ENCODE measurements at regions not wholly inside any gene's neighbourhood (a gene's known extent, or its start where the extent isn't known, plus 50 kb on each side); places are given as distances from the start of the nearest gene placed in this dataset.

GRCh38 chr9:106575823-106576222, 287.1 kb upstream of the ZNF462 start:
- DNase-seq: no peak

DNA sequence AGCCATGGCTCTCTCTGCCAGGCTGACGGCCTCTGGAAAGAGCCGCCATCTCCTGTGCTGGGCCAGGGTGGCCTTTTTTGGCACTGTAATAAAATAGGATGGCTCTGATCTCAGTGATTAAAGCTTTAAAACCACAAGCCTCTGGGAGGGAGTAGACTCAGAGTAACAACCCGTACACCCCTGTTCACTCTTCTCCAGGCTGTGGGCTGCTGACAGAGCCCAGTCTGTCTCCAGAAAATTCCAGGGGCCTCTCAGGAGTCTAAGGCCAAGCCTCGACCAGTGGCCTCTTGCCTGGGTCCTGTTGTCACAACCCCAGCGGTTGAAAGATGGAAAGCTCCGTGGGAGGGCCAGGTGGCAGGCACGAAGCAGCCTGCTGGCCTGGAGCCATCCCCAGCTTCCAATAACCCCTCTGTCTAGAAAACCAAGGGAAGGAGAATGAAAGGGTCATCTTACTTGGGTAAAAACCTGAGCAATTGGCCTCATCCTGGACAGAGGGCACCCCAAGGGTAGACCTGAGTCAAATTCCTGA, 286.7 kb upstream of the ZNF462 start:
- DNase-seq: no peak

GRCh38 chr9:106577121-106577520, 285.8 kb upstream of the ZNF462 start:
- DNase-seq: no peak

- no peak for DNase-seq
Observed at GRCh38 chr9:106580546-106580945, 282.4 kb upstream of the ZNF462 start.

DNA sequence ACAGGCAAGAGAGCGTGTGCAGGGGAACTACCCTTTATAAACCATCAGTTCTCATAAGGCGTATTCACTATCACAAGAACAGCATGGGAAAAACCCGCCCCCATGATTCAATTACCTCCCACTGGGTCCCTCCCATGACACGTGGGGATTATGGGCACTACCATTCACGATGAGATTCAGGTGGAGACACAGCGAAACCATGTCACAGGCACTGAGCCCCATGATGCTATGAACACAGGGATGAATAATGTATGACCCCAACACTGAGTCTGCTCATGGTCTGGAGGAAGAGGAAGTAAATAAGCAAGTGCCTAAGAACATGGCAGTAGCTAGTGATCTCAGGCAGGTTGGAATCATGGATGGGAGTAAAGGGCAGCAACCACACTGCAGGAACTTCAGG, 281.0 kb upstream of the ZNF462 start:
- DNase-seq: no peak

DNA sequence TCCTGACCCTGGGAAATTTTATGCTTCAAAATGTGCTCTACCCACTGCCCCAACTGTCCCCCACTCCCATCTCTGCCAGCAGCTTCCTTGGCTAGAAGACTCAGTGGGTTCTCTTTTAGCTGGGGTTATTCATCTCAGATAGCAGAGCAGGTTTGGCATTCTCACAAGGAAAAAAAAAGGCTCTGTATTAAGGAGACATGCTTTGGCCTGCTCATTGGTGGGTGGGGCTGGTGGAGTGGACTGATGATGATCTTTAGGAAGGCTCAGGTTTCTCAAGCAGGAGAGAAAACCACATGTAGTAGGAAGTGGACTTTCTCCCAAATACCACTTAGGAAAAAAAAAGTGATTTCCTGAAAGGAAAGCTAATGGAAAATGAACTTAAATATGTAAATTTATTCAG, 279.2 kb upstream of the ZNF462 start:
- DNase-seq: no peak

DNA sequence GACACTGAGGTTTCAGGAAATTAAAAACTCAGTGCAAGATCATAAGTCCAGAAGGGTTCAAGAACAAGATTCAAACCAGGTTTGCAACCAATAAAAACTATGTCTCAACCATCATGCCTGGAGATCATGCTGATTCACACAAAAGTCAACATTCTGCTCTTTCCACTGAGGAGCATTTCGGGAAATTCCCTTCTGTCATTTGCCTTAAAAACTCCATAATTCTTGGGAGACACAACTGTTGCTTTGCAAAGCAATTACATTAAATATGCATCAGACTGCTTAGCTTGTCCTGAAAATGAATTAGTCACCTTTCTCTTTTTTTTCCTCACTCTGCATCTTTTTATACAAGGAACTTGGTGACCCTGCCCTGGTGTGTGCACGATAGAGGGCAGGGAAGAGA, 275.9 kb upstream of the ZNF462 start:
- no peak for DNase-seq

DNA sequence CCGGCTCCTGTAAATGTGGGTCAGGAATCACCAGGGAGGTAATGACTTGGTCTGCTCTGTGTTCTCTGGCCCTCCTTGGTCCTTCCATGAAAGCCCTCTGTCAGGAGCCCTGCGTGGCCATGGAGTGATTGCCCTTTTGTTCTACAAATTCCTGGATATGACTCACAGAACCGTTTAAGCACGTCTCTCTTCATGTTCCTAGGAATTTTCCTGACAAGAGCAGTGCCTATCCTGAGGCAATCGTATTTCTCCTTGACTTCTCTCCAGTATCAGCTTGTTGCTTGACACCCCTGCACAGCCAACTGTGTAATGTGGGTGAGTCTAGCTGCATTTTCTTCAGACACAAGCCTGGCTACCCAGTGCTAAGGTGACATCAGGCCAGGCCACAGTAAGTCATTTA, 274.3 kb upstream of the ZNF462 start:
- DNase-seq: no peak

GRCh38 chr9:106590759-106591505, 272.0 kb upstream of the ZNF462 start:
- DNase-seq: no peak

DNA sequence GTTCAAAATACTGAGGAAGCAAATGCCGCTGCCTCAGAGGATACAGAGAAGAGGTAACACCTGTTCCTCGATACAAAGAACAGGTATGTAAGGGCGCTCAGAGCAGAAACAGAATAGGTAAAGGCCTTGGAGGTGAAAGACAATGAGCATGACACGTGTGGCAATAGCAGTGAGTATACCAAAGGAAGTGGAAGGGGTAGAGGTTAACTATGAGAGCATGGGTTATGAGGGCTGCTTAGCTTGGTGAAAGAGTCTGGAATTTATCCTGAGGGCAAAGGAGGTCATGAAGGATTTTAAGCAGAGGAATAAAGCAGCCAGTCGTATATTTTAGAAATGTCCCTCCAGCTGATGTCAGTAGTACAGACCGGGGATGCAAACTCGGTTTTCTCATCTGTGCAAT, 269.8 kb upstream of the ZNF462 start:
- no peak for DNase-seq

- no peak for DNase-seq
Observed at GRCh38 chr9:106596984-106597383, 266.0 kb upstream of the ZNF462 start.

GRCh38 chr9:106600955-106601560, 261.9 kb upstream of the ZNF462 start:
- DNase-seq: no peak

DNA sequence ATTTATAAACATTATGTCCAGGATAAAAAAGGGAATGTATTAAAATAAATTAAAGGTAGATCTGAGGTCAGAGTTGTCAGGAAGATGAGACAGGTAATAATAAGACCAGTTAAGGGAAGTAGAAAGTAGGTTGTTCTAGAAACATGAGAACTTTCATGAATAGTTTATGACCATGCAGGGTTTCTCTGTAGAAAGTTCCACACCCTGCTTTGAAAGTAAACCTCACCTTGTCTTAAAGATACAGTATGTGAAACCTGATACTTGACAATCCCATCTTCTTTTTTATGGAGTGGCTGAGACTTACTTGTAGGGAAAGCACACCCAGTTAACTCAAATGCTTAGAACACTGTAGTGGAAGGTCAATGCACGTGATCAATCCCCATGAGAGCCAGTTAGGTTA, 260.6 kb upstream of the ZNF462 start:
- no peak for DNase-seq

GRCh38 chr9:106613250-106613737, 249.7 kb upstream of the ZNF462 start:
- DNase-seq: no peak

DNA sequence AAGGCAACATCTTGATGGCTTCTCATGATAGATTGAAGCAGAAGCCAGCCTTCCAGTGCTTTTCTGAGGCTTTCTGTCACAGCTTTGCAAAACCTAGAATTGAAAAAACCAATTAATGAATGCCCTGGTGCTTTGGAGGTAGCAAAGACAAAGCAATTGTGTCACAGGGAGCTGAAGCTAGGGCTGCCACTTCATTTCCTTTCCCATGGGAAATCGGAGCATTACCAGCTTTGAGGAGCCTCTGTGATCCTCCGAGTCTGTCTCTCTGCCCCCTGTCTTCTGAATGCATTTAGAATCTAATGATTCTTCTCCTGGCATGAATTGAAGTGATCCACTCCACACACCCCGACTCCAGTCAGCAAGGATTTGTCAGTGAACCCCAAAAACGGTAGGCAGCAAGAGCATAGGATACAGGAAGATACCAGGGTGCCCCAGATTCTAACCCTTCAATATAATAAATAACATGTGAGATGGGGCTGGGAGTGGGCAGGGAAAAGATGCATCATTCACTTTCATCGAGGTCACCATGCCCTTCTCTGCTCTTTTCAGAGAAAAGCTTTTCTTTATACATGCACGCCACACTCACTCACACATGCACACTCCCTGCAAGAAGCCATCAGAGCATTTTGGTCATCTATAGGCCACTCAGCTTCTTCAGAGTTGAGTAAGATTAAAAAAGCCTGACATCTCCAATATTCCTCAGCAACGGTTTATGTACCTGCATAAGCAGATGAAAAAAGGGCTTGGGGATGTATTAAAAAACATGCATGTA, 247.7 kb upstream of the ZNF462 start:
- no peak for DNase-seq

GRCh38 chr9:106616026-106616425, 246.9 kb upstream of the ZNF462 start:
- DNase-seq: no peak

DNA sequence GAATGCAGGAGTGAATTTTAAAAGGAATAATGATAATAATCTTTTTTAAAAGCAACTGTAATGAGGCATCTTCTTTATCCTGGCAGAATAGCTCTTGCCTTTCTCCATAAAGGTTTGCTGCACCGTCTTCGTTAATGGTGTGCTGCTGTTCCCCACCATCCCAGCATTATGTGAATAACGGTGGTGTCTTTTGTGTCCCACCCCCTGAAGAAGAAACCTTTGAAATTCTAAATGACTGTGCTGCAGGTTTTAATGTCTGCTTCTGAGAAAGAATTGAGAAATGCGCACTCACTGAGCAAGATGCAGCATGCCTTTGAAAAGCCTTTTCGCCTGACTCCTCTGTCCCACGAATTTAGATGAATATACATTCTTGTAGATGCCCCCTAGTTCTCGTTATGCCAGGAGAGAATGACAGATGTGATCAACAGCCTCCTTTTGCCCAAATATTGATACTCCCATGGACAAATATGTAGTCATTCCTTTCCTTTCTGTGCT, 246.1 kb upstream of the ZNF462 start:
- no peak for DNase-seq

DNA sequence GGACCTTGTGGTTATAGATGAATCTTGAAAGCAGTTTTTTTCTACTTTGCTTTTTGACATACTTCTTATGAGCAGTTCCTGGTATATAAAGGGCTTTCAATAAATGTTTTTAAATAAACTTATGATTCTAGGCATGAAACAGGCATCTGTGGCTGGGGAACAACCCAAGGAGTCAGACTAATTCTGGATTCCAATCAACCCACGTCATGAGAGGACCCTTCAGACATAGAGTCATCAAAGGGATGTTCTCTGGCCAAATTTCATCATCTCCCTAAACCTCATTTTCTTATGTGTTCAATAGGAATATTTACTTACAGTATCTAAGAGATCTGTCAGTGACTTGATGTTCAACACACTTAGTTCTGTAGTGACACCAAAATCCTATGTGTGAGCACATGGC, 243.8 kb upstream of the ZNF462 start:
- DNase-seq: no peak

- no peak for DNase-seq
Observed at GRCh38 chr9:106620081-106620480, 242.9 kb upstream of the ZNF462 start.

- DNase-seq: no peak
Observed at GRCh38 chr9:106620866-106621265, 242.1 kb upstream of the ZNF462 start.

DNA sequence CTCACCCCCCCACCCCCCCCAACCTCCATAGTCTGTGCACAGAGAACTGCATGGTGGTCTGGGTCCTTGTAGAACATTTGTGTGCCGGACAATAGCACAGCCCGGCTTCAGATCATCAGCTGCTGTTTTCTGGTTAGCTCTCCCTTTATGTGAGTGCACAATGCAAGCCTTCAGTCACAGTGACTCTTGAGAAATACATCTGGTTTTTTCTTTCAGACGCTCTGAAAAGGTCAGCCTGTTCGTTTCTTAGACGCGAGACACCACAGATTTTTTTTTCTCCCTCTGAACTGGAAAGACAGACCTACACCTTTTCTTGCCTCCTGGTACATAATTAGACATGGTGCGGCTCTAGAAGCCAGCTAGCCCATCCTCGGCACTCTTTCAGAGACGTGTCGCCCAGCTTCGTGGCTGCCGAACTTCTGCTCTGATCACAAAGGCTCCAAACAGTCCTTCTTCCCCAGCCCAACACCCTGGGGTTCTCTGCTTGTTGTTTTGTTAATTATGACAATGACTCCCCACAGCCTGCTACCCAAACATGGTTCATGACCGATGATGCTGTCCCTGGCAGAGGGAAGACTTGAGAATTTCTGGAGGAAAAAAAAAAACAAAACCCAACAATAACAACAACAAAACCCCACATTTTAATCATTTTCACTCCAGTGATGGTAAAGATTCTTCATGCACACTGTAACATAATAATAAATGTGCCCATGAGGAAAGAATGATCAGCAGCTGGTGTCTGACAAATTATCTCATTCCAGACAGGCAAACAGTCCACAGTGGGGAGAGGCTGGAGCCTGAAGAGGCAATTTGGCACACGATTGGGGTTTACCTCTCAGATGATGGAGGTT, 241.4 kb upstream of the ZNF462 start:
- DNase-seq: no peak

GRCh38 chr9:106622164-106622487, 240.8 kb upstream of the ZNF462 start:
- no peak for DNase-seq

DNA sequence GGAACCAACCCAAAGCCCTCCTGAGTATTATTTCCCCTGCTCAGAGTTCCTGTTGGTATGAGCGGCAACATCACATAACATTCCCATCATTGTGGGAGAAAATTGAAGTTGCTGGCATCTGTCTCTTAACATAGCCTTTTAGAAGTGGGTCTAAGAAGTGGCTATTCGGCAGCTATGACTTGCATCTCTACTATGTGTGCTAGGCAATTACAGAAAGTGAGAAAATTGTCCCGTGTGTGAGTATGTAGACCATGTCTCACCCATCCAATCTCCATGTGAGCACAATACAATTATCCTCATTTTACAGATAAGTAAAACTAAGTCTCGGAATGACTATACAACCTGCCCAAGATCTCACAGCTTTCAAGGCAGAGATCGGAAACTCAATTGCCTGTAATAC, 239.4 kb upstream of the ZNF462 start:
- DNase-seq: no peak

All from stimulated activated CD4-positive, alpha-beta T cell treated with anti-CD3 and anti-CD28 coated beads, Interleukin-2, amount 100 ng/mL, for 24 hours (primary cell).